HG02610 (cell line): ENCODE measurements at regions not wholly inside any gene's neighbourhood (a gene's known extent, or its start where the extent isn't known, plus 50 kb on each side); places are given as distances from the start of the nearest gene placed in this dataset.
A peak's percentile ranks its signal among the peaks of the same experiment; 100 is the strongest.

ENCODE experiments used
- ATAC-seq: cut with Tn5 transposase; IDR thresholded peaks from one replicate; pipeline ENCODE4 v1.9.1; 2021; ENCODE audit warnings: mild to moderate bottlenecking, moderate library complexity; ENCODE audit not compliant: unreplicated experiment

DNA sequence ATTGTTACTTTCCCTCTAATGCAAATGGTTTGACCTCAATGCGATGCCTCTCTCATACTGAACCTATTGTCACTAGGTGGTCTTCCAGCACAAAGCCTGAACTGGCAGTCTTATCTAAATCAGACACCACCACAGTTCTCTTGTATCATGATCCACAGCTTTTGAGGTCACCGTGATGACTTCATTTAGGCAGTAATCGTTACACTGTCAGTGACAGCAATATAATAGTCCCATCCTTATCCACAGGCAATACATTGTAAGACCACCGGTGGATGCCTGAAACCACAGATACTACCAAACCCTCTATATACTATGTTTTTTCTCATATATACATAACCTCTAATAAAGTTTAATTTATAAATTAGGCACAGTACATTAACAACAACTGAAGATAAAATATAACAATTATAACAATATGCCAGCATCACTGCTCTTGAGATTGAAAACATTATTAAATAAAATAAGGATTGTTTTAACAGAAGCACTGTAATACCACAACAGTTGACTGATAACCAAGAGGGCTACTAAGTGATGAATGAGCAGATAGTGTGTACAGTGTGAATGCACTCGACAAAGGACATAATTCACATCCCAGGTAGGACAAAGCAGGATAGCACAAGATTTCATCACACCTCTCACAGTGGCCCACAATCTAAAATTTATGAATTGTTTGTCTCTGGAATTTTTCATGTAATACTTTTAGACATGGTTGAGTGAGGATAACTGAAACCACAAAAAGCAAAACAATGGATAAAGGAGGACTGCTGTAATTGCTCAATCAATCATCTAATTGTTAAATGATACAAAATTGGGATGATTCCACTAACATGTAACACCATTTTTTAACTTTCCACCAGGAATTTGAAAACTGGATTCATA lies 419.4 kb downstream of the CENPC start:
- ATAC-seq = no peak

DNA sequence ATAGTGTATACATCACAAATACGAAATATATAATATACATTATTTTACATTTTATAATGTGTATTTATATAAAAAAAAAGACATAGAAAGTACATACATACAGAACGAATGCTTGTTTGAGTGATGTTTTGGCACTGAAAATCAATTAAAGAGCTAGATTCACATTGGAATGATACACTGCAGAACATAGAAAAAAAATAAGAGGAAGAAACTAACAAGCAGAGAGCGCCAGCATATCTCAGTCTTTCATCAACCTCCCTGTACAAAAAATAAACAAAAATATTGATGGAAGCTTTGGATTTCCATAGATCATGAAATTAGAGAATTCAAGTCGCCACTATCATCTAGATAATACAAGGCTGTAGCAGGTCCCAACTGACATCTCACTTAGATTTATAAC lies 420.6 kb downstream of the CENPC start:
- ATAC-seq = no peak

DNA sequence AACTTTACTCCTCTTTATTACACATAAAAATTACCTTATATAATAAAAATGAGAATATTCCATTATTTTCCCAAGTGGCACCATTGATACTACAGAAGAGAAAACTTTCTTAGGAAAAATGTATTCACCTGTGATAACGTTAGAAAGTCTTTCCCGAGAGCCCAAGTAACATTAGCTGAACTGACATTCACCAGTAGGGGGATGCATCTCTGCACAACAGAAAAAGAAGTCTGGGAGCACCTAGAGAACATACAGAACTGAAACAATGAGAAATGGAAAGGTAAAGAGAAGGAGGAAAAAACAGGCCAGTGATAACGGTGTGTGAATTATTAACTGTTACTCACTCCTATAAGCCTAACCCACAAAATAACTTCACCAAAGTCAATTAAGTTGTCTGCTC lies 423.3 kb downstream of the CENPC start:
- ATAC-seq = no peak

DNA sequence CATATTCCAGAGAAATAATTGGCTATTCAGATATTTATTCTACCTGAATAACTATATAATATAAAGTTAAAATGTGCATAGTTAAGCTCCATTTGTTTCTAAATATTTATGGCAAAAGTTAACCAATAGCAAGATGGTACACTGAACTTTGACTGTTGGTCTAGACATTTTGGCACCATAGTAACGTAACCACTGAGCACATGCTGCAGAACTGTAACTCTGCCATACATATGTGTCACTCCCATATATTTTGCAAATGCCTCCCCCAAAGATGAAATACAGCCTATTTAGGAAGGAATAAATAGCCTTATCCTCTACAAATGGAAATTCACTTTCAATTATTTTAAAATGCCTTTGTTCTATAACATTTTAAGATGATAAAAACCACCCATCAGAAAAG lies 424.9 kb downstream of the CENPC start:
- ATAC-seq = no peak

DNA sequence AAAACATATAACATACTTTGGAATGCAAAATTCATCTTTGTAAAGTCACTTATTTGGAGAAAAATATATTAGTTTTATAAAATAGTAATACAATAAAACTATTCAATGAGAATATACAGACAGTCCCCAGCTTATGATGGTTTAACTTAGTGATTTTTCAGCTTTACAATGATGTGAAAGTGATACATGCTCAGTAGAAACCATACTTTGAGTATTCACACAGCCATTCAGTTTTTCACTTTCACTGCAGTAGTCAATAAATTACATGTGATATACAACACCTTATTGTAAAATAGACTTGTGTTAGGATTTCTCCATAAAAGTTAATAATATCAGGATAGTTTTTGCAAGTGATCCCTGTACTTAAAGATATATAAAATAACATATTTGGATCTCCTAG lies 436.0 kb downstream of the CENPC start:
- ATAC-seq = no peak

DNA sequence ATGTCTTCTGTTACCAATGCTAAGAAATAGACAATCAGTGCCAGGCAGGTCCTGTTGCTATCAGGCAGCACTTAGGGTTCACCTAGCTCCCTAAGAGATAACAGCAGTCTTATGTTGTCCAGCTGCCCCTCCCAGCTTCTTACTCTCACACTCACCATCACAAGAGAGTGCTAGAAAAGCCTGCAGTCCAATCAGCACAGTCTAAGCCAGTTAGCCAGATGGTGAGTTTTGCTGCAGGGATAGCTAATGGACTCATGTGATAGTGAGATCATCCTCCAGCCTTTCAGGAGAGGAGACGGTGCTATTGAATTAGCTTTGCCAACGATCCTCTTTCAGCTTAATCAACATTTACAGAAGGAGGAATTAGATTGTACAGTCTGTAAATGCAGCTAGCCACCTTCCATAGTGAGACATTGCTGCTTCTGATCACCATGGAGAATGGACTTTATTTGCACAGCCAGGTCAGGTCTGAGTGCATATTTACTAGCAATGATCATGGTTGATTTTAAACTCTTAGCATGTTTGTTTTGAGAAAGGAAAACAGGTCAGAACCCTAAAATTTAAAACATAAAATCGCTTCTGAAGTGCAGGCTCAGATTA lies 438.3 kb downstream of the CENPC start:
- ATAC-seq = no peak

DNA sequence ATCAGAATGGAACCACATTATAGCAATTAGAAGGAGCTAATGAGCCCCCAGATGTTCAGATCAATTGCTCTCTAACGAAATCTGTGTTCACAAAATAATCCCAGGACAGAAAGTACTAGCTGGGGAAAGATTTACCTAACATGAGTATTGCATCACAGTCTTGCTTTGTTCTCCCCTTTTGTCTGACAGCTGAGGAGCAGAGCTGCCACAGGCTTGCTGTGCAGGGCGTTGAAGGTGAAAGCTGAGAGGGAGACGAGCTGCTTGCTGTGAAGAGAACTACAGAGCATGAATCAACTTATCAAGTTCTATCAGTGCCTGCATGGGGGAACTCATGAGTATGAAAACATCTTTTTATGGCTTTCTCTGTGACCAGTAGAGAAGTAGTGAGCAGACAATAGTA lies 441.2 kb downstream of the CENPC start:
- no peak for ATAC-seq

DNA sequence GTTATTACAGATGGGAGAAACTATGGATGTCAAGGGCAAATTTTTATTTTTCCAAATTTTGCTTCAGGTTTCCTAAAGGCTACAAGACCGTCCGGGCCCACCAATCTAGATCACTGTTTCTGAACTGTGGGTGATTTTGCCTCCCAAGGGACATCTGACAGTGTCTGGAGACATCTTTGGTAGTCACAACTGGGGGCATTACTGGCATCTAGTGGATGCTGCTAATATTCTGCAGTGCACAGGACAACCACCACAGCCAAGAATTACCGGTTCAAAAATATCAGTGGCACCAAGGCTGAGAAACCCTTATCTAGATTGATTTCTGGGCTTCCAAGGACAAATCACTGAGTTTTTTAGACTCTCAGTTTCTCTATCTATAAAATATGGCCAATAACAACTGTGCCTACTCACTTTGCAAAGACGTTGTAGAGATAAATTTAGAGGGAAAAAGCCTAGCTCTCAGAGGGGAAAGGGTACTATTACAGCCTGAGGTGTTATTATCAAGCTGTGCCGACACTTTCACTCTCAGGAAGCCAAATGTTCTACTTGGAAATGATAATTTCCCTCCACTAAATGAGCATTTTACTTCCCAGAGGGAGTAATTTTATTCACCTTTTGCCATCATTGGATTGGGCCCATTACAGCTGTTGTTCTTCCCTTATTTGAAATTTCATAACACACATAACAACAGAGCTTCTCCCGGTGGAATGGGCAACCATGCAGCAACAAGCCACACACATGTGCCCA lies 442.1 kb downstream of the CENPC start:
- ATAC-seq = no peak

DNA sequence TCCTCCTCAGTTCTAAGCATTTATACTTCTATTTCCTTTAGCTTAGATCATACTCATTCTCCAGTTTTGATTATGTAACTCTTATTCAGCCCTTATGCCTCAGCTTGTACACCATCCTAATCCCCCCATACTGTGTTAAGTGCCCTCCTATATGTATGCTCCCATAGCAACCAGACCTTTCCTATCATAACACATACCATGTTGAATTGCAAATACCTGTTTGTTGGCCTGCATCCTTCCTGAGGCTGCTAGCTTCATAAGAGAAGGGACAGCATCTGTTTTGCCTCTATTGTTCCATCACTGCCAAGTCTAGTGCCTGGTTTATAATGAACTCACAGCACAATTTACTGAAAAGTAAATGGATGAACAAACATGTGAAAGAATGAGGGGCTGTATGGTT lies 443.7 kb downstream of the CENPC start:
- no peak for ATAC-seq

DNA sequence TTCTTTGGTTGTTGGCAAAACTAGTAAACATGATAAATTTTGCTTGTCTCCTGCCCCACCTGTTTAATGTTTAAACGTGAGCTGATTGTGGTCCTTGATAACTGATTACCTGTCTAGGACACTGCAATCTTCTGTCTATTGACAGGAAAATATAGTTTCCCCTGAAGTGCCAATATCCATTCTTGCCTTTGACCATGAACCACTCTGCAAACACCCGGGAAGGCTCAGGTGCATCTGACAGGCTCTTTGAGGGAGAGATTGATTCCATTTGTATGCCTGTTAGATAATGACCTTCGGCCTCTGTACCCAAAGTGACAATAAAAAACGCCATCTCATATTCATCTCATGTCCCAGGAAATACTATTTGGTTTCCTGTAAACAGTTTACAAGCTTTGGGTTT lies 453.0 kb downstream of the CENPC start:
- no peak for ATAC-seq

DNA sequence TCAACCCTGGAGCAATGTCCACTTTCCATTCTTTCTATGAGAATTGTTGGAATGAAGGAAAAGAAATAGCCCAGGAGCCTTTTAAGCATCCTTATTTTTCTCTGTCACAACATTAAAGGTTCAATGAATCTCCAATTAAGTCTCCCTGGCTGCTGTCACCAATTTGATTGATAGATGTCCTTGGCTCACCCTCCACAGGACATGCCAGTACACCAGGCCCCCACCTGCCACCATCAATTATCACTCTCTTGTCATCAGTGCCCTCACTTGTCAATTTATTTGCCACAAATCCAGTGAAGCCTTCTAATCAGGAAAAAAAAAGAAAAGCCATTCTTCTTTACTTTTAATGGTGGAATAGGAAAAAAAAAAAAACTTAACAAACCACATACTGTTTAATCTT lies 453.6 kb downstream of the CENPC start:
- no peak for ATAC-seq

DNA sequence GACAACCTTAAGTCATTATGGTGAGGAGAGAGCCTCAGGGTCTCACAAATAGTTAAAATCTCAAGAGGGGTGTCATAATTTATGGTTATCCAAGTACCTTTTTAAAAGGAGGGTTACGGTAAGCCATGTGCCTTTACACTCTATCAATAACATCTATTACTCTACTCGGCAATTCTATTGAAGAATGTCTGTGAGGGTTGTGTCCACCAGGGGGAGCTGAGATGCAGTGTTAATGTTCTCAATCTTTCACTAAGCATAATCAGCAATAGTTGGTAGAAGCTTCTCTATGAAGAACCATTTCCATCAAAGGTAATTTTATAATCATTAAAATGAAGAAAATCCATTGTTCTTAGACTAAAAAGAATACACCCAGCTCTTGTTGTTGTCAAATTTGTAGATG lies 457.4 kb downstream of the CENPC start:
- ATAC-seq = peak; percentile 92

DNA sequence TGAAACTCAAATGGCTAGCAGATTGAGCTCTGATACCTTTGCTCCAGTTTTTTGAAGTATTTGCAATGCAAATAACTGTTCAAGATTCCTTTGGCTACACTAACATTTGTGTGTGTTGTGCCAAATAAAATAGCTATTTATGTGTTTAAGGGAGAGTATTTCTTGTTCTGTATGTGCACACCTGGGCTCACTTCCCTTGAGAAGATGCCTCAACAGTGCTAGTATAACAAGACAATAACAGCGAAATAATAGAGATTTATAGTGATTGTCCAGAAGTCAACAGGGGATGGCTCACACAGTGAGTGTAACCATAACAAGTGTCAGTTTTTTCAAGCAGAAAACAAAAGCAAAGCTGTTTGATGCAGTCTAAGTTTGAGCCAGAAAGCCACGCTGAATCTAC lies 460.5 kb downstream of the CENPC start:
- ATAC-seq = no peak

DNA sequence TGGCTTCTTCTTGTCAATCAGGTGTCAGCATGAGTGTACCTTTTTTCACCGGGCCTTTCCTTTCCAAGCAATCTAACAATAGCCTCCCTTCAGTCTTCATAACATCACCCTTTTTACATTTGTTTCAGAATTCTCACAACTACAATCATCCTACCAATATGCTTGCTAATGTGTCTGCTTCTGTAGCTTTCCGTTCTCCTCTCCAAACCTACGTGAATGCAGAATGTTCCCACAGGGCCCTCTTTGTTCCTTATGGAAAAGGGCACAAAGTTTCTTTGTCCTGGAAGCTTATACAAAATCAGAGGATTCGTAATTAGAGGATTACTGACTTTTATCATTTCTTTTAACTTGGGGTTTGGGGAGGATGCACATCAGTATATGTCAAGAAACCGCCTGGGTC lies 461.8 kb downstream of the CENPC start:
- no peak for ATAC-seq

DNA sequence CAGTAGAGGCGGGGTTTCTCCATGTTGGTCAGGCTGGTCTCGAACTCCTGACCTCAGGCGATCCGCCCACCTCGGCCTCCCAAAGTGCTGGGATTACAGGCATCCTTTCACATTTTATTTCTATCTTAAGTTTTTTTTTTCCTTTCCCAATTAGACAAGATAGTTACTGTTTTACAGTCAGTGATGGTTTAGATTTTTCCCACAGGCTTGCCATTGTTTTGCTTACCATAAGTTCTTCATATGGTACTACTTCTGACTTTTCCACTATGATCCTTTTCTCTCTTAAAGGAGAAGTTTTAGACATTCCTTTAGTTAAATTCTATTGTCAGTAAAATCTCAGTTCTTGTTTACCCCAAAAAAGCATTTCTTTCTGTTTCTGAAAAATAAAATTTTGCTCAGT lies 462.6 kb downstream of the CENPC start:
- ATAC-seq = no peak

DNA sequence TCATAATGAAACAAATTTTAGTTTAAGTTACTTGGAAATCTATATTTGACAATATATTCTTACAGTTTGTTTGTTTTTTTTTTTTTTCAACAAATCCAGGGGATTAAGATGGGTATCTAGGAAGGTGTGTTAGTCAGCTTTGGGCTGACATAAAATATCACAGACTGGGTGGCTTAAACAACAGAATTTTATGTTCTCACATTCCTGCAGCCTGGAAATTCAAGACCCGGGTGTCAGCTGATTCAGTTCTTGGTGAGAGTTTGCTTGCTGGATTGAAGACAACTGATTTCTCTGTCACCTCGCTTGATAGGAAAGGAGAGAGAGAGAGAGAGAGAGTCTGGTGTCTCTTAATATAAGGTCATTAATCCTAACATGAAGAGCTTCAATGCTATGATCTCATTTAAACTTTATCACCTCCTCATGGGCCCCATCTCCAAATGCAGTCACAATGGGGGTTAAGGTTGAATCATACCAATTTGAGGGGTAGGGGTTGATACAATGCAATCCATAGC lies 465.2 kb downstream of the CENPC start:
- no peak for ATAC-seq

DNA sequence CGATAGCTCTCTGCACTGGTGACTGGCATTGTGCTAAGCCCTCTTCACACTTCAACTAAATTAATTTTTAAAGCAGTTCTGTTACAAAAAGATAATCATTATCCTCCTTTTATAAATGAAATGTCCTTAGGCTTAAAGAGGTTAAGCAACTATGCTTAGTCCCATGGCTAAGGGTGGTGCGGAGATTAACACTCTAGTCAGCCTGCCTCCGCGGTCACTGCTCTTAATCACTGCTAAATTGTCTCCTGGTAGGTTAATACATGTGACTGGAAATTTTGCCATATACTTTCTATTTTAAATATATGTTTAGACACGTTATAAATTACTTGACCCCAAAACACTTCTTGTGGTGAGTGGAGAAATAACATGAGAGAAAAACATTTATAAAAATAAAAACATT lies 473.7 kb downstream of the CENPC start:
- ATAC-seq = no peak

DNA sequence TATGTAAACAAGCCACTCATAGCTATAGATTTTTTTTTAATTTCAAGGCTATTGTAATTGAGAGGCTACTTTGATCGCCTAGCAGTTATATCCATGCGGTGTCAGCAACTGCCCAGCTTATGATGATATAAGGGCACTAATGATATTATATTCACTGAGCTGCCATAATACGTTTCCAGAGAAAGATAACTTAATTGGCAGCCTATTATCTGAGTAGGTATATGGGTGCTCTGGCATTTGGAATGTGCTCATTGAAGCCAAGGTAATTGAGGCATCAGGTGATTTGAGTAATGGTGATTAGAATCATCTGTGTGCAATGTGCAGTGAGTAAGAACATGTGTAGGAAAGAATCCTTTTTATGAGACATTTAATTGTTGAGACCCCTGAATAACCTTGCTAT lies 490.0 kb downstream of the CENPC start:
- no peak for ATAC-seq

DNA sequence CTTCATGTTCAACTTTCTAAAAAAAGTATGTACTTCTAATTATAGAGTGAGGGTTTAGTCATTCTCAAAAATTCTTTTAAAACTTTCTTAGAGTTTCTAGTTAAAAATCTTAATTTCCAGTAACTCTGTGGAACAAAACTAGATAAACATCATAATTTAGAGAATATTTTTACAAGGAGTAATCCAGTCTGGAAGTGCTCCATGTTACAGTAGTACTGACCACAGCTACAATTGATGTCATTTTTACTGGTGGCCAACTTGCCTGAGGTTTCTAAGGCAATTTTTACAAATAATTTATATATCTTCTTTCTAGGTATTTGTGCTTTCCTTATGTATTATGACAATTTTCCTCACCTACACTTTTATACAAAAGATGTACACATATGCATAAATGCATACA lies 490.4 kb downstream of the CENPC start:
- no peak for ATAC-seq

DNA sequence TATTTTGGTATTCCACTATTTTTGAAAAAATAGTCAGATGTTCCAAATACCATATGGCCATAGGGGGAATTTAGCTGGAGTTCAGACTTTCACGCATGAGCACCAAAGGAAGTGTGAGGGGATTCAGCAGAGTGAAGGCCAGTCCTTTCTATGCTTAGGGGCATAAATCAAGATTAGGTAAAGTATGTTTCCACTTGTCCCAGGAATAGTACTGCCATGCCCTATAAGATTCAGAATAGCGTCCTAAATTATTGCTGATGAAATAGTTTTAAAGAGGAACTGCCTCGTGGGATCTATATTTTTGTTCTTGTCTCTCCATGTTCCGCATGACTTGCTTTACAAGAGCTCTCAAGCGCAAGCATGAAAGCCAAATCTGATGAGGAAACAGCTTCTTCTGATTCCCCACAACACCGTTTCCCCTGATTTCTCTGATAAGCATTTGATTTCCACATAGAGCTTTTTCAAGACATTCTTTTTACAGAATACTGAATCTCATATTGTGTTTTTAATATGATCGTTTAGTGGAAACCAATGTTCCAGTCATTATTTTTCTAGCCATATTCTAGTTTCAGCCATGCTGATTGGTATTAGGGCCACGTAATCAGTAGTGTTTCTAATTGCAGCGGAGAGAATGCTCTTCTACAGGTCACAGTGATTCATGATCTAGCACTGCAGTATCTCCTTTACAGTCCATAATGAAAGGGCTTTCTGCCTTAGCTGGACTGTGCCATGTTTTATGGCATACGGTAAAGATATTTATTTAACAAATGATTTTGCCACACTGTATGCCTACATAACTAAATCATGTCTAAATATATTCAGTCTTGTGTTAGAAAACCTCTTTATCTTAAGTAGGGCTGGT lies 492.3 kb downstream of the CENPC start:
- no peak for ATAC-seq
